GM21576 (cell line): ENCODE measurements at regions not wholly inside any gene's neighbourhood (a gene's known extent, or its start where the extent isn't known, plus 50 kb on each side); places are given as distances from the start of the nearest gene placed in this dataset.

Experiments
- ATAC-seq: cut with Tn5 transposase; IDR thresholded peaks from one replicate; pipeline ENCODE4 v1.9.1; 2021; ENCODE audit warnings: mild to moderate bottlenecking, moderate library complexity; ENCODE audit not compliant: unreplicated experiment

GRCh38 chr2:237167934-237168333 lies 82.2 kb downstream of the COPS8 start:
- no peak for ATAC-seq

DNA sequence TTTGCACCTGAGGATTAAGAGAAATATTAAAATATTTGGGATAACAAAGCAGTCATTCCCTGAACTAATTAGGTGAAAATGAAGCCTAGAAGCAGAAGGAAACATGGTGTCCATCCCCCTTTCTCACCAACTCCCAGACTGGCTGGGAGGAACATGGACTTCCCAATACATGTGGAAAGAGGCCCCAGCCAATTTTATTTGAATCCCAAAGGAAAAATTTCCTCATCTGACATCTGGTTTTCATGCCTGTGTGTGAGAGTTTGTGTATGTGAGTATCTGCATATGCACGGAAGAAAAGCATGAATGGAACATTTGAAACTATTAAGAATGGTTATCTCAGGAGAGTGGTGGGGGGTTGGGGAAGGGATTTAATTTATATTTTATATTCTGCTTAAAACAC lies 84.3 kb downstream of the COPS8 start:
- no peak for ATAC-seq

- no peak for ATAC-seq
Observed at GRCh38 chr2:237171396-237171795, 85.7 kb downstream of the COPS8 start.

GRCh38 chr2:237171881-237172280 lies 86.2 kb downstream of the COPS8 start:
- ATAC-seq: no peak

DNA sequence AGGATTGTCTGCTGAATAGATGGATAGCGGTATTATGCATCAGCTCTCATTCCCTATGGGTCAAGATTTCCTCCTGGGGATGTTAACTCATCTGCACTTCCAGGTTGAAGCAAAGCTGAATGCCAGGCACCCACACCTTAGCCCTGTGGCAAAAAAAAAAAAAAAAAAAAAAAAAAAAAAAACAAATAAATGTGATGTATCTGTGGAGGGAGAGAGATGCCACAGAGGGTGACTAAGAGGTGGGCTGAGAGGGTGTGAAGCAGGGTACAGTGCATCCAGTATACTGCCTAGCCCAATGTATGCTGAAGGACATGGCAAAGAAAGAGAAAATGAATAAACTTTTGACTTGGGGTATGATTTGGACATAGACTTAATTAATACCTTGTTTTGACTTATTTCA lies 91.4 kb downstream of the COPS8 start:
- no peak for ATAC-seq

GRCh38 chr2:237177986-237178385 lies 92.3 kb downstream of the COPS8 start:
- ATAC-seq: no peak

DNA sequence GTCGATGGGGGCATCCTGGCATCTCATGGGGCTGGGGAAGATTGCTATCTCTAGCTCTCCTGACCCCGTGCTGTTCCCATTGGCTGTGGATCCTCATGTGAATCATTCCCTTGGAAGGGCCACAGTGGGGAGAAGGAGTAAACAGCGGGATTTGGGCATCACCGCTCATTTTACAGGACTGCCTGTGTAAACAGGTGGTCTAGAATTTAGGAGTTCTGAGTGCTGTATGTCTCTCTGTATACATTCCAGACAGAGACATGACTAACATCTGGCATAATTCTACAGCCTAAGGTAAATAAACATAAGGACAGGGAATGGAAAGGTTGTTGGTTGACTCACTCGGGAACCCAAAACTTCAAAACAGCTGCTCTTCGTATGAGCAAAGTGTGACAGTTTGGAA lies 92.7 kb downstream of the COPS8 start:
- no peak for ATAC-seq

DNA sequence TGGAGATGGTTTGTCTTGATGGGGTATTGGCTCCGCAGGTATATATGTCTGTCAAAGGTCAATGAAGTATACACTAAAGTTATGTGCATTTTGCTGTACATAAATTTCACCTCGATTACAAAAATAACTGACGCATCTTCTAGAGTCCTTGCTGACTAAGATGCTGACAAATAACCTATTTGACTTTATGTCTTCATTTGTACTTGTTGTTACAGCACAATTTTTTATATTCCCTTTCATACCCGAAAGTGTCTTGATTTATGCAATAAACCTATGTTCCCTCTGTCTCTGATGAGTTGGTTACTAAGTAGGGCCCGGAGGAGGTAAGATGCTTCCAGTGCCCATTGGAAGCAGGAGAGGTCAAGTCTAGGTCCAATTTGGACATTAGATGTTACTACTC lies 93.5 kb downstream of the COPS8 start:
- no peak for ATAC-seq

DNA sequence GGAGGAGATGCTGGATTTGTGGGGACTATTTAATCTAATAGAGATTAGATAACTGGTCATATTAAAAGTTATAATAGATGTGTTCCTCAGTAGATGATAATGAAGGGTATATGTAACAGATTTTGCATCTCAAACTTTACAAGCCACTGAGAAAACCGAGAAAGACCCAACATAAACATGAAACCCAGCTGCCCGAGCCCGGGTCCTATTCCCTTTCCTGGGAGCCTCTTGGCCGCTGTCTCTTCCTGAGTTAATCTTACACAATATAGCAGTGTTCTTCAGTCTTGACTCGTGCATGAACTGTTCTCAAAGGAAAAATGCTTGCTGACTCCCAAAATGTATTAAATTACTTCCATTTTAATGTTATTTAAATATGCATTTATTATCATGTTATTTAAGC lies 94.5 kb downstream of the COPS8 start:
- no peak for ATAC-seq

DNA sequence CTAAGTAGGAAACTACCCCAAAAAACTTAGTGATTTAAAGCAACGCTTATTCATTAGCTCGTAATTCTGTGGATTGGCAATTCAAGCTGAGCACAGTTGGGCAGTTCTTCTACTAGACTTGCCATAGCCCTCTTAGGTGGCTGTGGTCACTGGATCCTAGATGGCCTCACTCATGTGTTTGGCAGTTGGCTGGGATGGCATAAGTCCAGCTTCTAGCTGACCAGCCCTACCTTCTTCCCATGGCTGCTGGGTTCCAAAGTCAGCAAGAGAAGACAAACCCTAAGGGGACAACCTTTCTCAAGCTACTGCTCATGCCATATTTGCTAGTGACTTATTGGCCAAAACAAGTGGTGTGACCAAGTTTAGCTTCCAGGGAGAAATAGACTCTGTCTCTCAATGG lies 95.3 kb downstream of the COPS8 start:
- ATAC-seq: no peak

DNA sequence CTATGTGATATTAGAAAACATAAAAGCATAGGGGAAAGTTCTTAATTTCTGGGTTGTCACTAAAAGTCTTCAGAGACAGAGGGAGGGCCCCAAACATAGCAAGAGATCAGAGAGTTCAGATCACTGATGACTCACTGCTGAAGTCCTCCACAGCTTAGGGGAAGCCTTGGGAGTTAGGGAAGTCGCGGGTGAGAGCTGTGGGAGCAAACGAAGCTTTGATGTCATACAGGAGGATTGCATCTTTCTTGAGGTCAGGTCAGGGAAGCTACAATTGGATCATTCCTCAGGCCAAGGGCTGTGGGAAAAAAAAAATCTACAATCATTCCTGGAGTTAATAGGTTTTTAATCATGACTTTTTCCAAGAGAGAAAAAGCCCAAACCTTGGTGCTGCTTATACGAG lies 96.2 kb downstream of the COPS8 start:
- no peak for ATAC-seq

- ATAC-seq: no peak
Observed at GRCh38 chr2:237182422-237183123, 96.9 kb downstream of the COPS8 start.

DNA sequence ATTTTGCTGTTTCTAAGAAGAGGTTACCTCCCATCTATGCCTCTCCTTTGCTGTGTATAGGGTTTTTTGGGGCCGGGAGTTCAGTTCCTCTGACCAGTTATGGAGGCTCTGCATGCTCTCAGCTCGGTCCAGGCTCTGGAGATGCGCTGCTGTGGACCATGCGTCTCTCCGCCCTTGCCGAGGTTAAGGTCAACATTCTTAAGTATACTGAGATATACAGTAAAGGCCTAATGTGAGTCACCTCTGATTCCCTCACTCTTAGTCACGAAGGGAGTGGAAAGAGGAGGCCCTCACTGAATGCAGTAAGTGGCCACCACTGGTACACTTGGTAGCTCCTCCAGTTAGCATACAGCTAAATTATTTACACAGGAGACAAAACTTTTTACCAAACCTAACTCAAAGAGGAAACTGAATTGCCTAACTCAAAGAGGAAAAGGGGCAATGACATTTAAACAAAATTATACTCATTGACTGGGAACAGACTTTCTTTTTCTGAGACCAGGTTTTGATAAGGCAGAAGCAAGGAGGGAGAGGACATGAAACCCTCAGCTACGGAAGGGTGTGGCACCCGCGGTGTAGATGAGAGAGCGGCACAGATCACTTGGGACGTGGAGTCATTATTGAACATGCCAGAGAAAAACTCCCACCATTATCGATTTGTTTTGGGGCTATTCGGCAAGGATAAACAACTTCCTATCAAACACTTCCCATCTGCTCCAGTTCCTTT lies 98.7 kb downstream of the COPS8 start:
- no peak for ATAC-seq

- no peak for ATAC-seq
Observed at GRCh38 chr2:237184919-237185552, 99.3 kb downstream of the COPS8 start.

DNA sequence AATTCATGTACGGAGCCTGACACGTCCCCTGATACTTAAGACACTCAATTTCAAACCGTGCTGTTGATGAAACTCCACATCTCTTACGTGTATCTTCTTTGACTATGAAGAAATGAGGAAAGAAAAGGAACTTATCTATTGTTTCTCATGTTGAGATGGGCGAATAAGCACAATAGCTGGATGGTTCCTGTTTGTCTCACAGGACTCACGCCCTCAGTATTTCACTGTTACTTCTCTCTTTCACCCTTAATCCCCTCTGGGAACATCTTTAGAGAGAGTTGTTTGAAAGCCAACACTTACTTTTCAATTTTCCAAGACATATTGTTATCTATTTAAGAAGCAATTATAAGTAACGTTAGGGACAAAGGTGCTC lies 99.8 kb downstream of the COPS8 start:
- no peak for ATAC-seq

- no peak for ATAC-seq
Observed at GRCh38 chr2:237189799-237190198, 104.1 kb downstream of the COPS8 start.

GRCh38 chr2:237190966-237191713 lies 105.5 kb downstream of the COPS8 start:
- no peak for ATAC-seq

GRCh38 chr2:237191714-237192081 lies 106.0 kb downstream of the COPS8 start:
- no peak for ATAC-seq

DNA sequence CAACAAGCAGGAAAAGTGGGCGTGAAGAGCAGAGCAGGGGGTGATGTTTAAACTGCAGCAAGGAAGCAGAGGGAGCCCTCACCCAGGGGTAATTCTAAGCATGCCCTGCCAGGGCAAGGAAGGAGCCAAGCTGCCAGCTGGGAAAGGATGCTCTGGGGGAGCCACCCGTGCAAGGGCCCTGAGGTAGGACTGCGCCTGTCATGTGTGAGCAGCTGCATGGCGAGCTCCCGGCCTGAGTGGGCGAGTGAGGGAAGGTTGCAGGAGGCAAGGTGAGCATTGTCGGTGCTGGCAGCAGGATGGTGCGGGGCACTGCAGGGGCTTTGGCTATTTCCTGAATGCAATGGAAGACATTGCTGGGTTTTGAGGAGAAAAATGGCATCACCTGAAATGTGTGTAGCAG lies 107.2 kb downstream of the COPS8 start:
- no peak for ATAC-seq

DNA sequence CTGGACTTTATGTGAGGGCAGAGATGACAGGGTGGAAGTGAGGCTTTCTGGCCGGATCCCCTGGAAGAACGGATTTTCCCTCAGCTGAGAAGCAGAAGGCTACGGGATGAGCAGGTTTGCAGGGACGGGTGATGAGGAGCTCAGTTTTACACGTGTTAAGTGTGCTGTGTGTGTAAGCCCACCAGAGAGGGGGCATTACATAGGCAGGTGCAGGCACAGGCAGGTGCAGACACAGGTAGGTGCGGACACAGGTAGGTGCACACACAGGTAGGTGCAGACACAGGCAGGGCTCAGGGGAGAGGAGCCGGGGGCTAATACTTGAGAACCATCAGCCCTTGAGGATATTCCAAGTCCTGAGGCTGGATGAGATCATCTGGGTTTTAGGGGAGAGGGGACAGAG lies 107.7 kb downstream of the COPS8 start:
- no peak for ATAC-seq

DNA sequence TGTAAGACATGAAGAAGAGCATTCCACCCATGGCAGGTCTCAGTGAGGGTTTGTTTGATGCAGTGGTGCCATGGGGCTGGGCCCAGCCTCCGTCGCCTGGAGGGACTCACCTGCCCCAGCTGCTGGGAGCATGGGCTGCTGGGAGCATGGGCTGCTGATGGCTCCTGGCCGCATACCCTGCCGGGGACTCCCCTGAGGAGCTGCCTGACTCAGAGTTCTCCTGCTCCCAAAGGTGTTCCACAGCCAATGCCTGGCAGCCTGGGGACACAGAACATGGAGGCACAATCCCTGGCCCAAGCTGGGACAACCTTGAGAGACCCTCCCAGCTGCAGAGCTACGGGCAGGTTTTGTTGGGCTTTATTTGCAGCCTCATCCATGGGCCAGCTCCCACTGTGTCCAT lies 108.4 kb downstream of the COPS8 start:
- no peak for ATAC-seq

DNA sequence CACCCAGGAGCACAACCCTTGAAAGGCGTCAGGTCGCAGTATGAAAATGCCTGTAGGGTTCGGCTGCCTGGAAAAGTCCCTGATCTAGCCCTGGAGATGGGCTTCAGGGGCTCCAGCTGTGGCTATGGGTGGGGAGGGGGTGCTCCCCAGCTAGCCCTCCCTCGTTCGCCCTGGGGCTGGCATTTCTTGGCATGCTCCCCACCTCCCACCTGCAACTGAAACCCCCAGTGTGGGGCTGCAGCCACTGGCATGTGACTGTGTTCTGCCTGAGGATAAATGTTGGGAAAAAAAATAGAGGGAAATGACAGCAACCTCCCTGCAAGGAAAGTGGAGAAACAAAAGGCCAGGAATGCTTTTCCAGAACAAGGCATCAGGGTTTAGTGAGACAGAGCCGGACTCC lies 109.2 kb downstream of the COPS8 start:
- ATAC-seq: no peak
